ENCODE measurements at regions not wholly inside any gene's neighbourhood (a gene's known extent, or its start where the extent isn't known, plus 50 kb on each side); places are given as distances from the start of the nearest gene placed in this dataset.

DNA sequence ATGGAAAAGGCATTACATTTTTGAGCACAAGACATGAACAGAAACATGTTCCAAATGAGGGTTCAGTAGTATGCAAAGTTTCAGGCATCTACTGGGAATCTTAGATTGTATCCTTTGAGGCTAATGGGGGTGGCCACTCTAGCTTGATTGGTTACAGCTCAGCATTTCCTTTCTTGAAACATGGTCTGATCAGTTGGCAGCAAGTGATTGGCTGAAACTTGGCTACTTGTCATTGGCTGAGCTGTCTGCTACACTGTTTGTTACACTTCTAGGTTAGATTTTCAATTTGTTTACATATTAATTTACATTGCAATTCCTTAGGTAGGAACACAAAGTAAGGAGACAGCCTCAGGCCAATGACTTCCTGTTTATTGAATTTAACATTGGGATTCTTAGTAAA, 918.0 kb upstream of the SEL1L start:
- TF ChIP-seq, protein P1, sequence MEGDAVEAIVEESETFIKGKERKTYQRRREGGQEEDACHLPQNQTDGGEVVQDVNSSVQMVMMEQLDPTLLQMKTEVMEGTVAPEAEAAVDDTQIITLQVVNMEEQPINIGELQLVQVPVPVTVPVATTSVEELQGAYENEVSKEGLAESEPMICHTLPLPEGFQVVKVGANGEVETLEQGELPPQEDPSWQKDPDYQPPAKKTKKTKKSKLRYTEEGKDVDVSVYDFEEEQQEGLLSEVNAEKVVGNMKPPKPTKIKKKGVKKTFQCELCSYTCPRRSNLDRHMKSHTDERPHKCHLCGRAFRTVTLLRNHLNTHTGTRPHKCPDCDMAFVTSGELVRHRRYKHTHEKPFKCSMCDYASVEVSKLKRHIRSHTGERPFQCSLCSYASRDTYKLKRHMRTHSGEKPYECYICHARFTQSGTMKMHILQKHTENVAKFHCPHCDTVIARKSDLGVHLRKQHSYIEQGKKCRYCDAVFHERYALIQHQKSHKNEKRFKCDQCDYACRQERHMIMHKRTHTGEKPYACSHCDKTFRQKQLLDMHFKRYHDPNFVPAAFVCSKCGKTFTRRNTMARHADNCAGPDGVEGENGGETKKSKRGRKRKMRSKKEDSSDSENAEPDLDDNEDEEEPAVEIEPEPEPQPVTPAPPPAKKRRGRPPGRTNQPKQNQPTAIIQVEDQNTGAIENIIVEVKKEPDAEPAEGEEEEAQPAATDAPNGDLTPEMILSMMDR (IDR thresholded peaks at IDR 0.05) = no peak
- TF ChIP-seq POLR2A (IDR thresholded peaks at IDR 0.05) = no peak
